ENCODE measurements at regions not wholly inside any gene's neighbourhood (a gene's known extent, or its start where the extent isn't known, plus 50 kb on each side); places are given as distances from the start of the nearest gene placed in this dataset.

DNA sequence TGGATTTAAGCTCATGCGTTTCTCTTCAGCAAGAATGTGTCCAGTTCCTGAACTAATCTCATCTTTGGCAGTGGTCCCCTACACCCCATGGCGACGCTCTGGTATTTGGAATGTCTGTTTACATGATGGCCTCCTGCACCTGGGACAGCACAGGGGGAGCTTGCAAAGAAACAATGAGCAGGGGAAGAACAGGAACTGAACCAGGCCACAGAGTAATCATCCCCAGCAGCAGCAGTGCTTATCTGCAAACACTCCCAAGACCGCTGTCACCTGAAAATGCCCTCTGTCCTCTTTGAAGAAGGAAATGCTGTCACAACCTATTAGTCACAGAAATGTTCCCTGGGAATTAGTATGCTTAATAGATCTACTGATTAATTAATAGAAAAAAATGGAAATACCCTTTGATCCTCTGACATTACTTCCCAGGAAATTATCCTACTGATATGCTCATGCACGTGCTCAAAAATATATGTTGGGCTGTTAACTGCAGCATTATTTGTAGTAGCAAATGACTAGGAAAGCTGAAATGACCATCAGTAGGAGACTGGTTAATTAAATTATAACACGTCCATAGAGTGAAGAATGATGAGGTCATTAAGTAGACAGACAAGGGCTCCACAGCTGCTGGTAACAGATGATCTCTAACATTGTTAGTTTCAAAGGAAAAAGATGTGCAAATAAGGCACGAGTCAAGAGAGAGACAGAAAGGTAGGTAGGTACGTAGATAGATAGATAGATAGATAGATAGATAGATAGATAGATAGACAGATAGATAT is 279.3 kb upstream of the FLRT2 start:
- no peak for DNase-seq (ENCODE audit: low read depth in 2 of 3, low spot score in 1 of 3)

- DNase-seq (ENCODE audit: low read depth in 2 of 3, low spot score in 1 of 3): no peak
These were observed 277.9 kb upstream of the FLRT2 start for GRCh38 chr14:85252011-85252410.

DNA sequence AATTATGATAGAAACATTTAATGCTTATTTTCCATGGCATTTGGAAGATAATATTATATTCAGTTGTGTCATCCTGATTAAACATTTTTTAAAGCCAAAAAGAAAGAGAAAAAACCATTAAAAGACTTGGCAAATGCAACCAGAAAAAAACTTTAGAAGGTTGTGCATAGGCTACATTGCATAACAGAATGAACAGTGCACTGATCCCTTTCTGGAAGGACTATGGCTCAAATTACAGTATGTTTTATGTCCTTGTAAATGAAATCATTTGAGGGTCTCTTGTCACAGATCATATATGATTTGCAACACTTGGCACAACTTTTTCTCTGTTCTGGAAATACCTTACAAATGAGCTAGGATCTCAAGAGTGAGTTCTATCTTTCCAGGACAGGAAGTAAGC is 275.2 kb upstream of the FLRT2 start:
- DNase-seq (ENCODE audit: low read depth in 2 of 3, low spot score in 1 of 3): no peak

- DNase-seq (ENCODE audit: low read depth in 2 of 3, low spot score in 1 of 3): no peak
These were observed 272.7 kb upstream of the FLRT2 start for GRCh38 chr14:85257287-85257686.

DNA sequence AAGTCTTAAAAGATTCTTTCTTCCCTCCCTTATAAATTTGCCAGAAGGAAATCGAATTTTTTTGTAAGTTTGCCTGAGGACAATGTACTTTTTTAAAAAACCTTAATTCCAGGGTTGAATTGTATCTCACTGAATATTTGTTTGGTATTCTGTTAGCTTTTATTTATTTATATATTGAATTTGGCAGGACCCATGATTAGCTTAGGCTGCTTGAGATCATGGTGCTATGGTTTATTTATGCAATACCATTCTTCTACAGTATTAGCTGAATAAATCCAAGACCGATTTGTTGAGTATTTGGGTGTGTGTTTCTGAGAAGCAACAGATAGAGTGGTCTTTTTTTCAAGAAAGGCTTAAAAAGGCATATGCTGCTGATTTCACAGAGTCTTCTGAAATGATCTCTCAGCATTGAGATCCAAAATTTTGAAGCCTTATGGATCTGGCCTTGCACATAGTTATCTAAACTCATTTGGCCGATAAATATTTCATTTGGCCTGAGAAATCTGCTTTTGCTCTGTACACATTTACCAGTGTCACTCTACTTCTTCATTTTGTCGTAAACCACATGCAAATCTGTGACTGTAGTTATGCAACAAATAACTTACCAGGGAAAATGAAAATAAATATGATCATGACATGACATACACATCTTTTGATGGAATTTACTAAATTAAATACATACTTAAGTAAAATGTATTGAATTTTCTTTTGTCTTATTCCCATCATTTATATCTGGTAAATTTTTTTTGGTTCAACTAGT is 265.8 kb upstream of the FLRT2 start:
- DNase-seq (ENCODE audit: low read depth in 2 of 3, low spot score in 1 of 3): no peak

- no peak for DNase-seq (ENCODE audit: low read depth in 2 of 3, low spot score in 1 of 3)
These were observed 256.8 kb upstream of the FLRT2 start for GRCh38 chr14:85273099-85273677.

DNA sequence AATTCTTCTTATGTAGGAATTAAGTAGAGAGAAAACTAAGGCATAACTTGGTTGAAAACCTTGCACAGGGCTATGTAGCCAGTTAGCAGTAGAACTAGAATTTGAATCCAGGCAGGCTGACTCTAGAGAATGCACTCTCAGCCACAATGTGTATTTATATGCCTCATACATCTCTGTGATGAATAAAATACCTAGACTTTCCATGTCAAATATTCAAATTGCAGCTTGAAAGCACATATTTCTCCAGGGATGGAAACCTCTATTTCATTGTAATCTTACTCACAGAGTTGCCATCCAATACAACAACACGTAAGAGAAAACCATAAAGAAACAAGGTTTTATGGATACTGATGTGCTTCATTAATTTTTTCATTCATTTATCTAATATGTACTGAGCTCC is 256.0 kb upstream of the FLRT2 start:
- DNase-seq (ENCODE audit: low read depth in 2 of 3, low spot score in 1 of 3): no peak

- no peak for DNase-seq (ENCODE audit: low read depth in 2 of 3, low spot score in 1 of 3)
These were observed 253.6 kb upstream of the FLRT2 start for GRCh38 chr14:85276161-85276978.

DNA sequence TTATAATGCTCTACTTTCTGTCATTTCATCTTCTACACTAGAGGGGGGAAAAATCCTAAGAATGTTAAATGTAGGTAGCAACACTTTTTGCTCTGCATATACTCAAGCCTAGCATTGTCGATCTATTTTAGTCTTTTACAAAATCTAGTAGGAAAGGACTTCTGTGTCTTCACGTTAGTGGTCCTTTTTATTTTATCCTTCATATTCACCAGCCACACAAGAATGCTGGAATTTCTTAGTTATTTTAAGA is 253.0 kb upstream of the FLRT2 start:
- no peak for DNase-seq (ENCODE audit: low read depth in 2 of 3, low spot score in 1 of 3)

- DNase-seq (ENCODE audit: low read depth in 2 of 3, low spot score in 1 of 3): no peak
These were observed 250.5 kb upstream of the FLRT2 start for GRCh38 chr14:85279407-85279806.

GRCh38 chr14:85280074-85280473 is 249.9 kb upstream of the FLRT2 start:
- no peak for DNase-seq (ENCODE audit: low read depth in 2 of 3, low spot score in 1 of 3)

GRCh38 chr14:85281921-85282320 is 248.0 kb upstream of the FLRT2 start:
- DNase-seq (ENCODE audit: low read depth in 2 of 3, low spot score in 1 of 3): no peak

DNA sequence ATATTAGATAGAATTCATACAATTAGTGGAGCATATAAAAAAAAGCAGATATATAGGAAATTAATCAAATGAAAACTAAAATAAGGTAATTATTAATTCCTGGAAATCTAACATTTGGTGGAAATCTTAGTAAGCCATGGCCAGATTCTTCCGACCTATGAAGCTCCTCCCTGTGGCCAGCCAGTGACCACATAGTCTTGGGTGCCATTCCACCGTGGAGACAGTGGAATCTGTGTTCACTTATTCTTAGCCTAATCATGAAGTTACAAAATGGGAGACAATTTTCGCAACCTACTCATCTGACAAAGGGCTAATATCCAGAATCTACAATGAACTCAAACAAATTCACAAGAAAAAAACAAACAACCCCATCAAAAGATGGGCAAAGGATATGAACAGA is 241.9 kb upstream of the FLRT2 start:
- no peak for DNase-seq (ENCODE audit: low read depth in 2 of 3, low spot score in 1 of 3)

DNA sequence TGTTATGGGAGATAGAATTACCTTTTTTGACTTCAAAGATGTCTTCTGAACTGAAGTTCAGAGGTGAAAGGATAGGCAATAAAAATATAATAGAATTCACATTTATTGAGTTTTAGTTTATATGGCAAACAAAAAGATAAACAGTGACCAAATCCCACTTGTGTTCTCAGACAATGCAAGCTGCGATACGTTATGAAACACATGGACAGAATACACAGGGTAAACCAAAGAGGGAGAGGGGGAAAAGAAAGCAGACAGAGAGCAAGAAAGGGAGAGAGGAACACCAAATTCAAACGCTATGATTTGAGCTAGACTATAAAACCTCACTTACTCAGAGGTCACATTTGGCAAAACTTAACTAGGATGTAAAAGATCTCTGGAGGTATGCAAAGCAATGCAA is 238.2 kb upstream of the FLRT2 start:
- no peak for DNase-seq (ENCODE audit: low read depth in 2 of 3, low spot score in 1 of 3)

DNA sequence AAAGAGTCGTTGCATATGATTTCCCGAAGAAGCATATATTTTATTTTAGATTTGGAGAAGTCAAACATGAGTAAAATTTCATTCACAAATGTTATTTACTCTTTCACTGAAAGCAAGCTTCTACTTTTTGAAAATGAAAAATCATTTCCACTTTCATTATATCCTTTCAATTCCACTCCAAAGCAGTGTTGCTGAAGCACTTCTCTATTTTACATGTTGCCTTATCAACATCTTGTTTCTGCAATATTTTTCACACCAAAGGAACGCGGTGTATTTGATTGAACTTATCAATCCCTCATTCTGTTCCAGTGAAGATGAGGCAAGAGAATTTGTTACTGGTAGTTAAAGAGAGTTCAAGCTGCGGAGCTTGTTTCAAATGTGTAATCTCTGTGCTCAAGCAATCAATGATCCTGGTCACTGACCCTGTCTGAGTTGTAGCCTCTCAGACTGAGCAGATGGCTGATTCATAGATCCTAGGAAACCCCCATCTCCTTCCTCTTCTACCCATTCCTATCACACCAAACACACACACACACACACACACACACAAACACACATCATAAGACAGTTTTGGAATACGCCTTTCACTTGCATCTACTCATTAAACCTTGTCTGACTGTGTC is 236.2 kb upstream of the FLRT2 start:
- DNase-seq (ENCODE audit: low read depth in 2 of 3, low spot score in 1 of 3): no peak

GRCh38 chr14:85295318-85295717 is 234.6 kb upstream of the FLRT2 start:
- DNase-seq (ENCODE audit: low read depth in 2 of 3, low spot score in 1 of 3): no peak

DNA sequence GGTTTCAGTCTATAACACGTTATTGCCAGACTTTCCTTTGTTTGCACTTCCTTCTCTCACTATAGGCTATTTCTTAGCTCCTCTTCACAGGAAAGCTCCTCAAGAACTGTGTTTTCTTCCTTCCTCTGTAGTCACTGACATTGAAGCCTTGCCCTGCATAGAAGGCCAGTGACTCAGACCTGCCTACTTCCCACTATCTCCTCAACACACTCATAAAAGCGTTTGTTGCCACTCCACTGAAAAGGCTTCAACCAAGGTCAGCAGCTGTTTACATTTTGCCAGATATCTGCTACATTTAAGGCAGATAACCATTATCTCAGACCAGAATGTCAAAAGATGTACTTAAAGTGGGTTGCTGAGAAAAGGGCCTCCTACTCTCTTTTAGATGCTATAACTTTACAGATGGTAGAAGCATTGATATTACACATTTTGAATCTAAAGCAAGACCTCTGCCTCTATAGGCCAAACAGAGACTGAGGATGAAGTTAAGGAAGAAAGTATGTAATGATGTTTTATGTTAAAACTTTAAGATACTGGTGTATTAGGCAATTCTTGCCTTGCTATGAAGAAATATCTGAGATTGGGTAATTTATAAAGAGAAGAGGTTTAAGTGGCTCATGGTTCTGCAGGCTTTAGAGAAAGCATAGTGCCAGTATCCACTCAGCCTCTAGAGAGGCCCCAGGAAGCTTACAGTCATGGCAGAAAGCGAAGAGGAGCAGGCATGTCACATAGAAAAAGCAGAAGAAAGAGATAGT is 233.3 kb upstream of the FLRT2 start:
- DNase-seq (ENCODE audit: low read depth in 2 of 3, low spot score in 1 of 3): no peak

DNA sequence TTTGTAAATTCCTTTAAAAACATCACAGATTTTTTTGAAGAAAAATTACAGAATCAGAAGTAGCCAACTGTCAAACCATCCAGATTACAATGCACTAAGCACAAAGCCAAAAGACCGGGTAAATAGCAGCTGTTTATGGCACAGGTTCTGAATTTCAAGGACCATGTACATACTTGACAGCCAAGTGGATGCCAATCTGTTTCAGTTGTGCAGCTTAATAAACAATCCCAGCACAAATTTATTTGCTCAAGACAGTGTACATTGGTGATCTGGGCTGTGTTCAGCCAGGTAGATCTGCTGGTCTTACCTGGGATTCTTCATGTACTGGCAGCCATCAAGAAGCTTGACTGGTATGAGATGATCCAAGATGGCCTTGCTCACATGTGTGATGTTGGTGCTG is 229.8 kb upstream of the FLRT2 start:
- DNase-seq (ENCODE audit: low read depth in 2 of 3, low spot score in 1 of 3): no peak

DNA sequence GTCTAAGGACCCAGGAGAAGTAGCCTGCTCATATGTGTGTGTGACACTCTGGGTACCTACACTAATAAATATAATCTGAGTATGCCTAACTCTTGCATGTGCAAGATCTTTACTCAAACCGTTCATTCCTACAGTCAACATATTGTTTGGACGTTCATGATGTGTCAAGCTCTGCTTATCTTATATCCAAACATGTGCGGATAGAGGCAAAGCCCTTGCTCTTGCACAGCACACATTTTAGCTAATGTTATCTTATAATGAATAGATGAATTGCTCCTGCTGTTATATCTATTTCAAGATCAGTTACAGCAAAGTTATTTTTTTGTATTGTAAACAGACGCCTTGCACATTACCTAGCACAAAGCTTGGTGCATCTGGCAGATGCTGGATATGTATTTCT is 228.4 kb upstream of the FLRT2 start:
- DNase-seq (ENCODE audit: low read depth in 2 of 3, low spot score in 1 of 3): no peak

GRCh38 chr14:85306024-85306423 is 223.9 kb upstream of the FLRT2 start:
- DNase-seq (ENCODE audit: low read depth in 2 of 3, low spot score in 1 of 3): no peak
